Ovary (tissue), 3 donors: ENCODE measurements at regions not wholly inside any gene's neighbourhood (a gene's known extent, or its start where the extent isn't known, plus 50 kb on each side); places are given as distances from the start of the nearest gene placed in this dataset.

Source experiments
- EP300 ChIP-seq: sonication (generic); formaldehyde crosslinking; IDR thresholded peaks from one replicate; pipeline ENCODE4 v1.6.1; 2017; ENCODE audit warnings: antibody characterized with exemption
- POLR2A ChIP-seq: fragments of 450-650 bp; IDR thresholded peaks from one replicate; pipeline ENCODE4 v1.6.1; 2017; ENCODE audit warnings: antibody characterized with exemption, mild to moderate bottlenecking, moderate library complexity
- TF ChIP-seq, protein P1 (sequence below), 3 donors: fragments of 450-650 bp in 2 of 3; fragments of 200-600 bp in 1 of 3; IDR thresholded peaks; one replicate each; pipeline versions ENCODE4 v1.5.1 to v1.8.0; 2016 to 2022; ENCODE audit warnings: antibody characterized with exemption in 3 of 3, mild to moderate bottlenecking in 1 of 3
- donor health status: DM: no; HTN: no; CAD: no.

DNA sequence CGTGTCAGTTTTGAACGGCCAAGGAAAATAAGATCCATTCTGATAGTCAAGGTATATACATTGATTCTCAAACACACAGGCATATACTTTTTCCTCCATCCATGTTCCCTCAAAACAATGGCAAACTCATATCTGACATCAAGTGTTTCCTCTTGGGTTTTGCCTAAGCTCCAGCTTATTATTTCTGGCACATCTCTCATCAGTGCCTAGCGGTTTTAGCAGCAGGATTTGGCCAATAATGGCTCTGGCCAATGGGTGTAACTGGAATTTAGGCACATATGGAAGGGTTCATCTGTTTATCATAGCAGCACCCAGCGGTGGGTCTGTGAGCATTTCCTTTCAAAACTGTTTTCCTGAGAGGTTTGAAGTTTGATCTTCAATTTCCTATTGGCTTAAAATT lies 161.6 kb upstream of the TLL1 start:
- TF ChIP-seq POLR2A (no peak), EP300 (no peak)
- TF ChIP-seq, protein P1, sequence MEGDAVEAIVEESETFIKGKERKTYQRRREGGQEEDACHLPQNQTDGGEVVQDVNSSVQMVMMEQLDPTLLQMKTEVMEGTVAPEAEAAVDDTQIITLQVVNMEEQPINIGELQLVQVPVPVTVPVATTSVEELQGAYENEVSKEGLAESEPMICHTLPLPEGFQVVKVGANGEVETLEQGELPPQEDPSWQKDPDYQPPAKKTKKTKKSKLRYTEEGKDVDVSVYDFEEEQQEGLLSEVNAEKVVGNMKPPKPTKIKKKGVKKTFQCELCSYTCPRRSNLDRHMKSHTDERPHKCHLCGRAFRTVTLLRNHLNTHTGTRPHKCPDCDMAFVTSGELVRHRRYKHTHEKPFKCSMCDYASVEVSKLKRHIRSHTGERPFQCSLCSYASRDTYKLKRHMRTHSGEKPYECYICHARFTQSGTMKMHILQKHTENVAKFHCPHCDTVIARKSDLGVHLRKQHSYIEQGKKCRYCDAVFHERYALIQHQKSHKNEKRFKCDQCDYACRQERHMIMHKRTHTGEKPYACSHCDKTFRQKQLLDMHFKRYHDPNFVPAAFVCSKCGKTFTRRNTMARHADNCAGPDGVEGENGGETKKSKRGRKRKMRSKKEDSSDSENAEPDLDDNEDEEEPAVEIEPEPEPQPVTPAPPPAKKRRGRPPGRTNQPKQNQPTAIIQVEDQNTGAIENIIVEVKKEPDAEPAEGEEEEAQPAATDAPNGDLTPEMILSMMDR (IDR thresholded peaks at IDR 0.05), result no peak
